ENCODE measurements at regions not wholly inside any gene's neighbourhood (a gene's known extent, or its start where the extent isn't known, plus 50 kb on each side); places are given as distances from the start of the nearest gene placed in this dataset.
"Not testable (repeated sequence)": the region's sequence is repeated elsewhere in the genome, so short reads cannot be mapped to it uniquely, and the experiment has no call there.

GRCh38 chr10:106384496-106384895 is 780.0 kb downstream of the SORCS1 start:
- peak; percentile 45 for DNase-seq (ENCODE audit: low read depth)

GRCh38 chr10:106380706-106381105 is 783.8 kb downstream of the SORCS1 start:
- DNase-seq (ENCODE audit: low read depth): no peak

- DNase-seq (ENCODE audit: low read depth): no peak
Observed at GRCh38 chr10:106378251-106378650, 786.3 kb downstream of the SORCS1 start.

- no peak for DNase-seq (ENCODE audit: low read depth)
Observed at GRCh38 chr10:106370751-106371150, 793.8 kb downstream of the SORCS1 start.

GRCh38 chr10:106360870-106361269 is 803.6 kb downstream of the SORCS1 start:
- peak; percentile 93 for DNase-seq (ENCODE audit: low read depth)

- peak; percentile 16 for DNase-seq (ENCODE audit: low read depth)
Observed at GRCh38 chr10:106355450-106355849, 809.1 kb downstream of the SORCS1 start.

- DNase-seq (ENCODE audit: low read depth): no peak
Observed at GRCh38 chr10:106348933-106349332, 815.6 kb downstream of the SORCS1 start.

- no peak for DNase-seq (ENCODE audit: low read depth)
Observed at GRCh38 chr10:106347547-106347946, 817.0 kb downstream of the SORCS1 start.

GRCh38 chr10:106343539-106343938 is 821.0 kb downstream of the SORCS1 start:
- not testable (repeated sequence) for DNase-seq (ENCODE audit: low read depth)

- DNase-seq (ENCODE audit: low read depth): no peak
Observed at GRCh38 chr10:106341356-106341755, 823.1 kb downstream of the SORCS1 start.

- DNase-seq (ENCODE audit: low read depth): peak; percentile 75
Observed at GRCh38 chr10:106338486-106338885, 826.0 kb downstream of the SORCS1 start.

GRCh38 chr10:106336874-106337273 is 827.6 kb downstream of the SORCS1 start:
- DNase-seq (ENCODE audit: low read depth): no peak

- DNase-seq (ENCODE audit: low read depth): no peak
Observed at GRCh38 chr10:106327747-106328146, 836.8 kb downstream of the SORCS1 start.

GRCh38 chr10:106320876-106321275 is 843.6 kb downstream of the SORCS1 start:
- DNase-seq (ENCODE audit: low read depth): no peak

- no peak for DNase-seq (ENCODE audit: low read depth)
Observed at GRCh38 chr10:106320078-106320477, 844.4 kb downstream of the SORCS1 start.

- no peak for DNase-seq (ENCODE audit: low read depth)
Observed at GRCh38 chr10:106317554-106317953, 847.0 kb downstream of the SORCS1 start.

- DNase-seq (ENCODE audit: low read depth): no peak
Observed at GRCh38 chr10:106313041-106313440, 851.5 kb downstream of the SORCS1 start.

- DNase-seq (ENCODE audit: low read depth): peak; percentile 6
Observed at GRCh38 chr10:106312087-106312486, 852.4 kb downstream of the SORCS1 start.

- peak; percentile 7 for DNase-seq (ENCODE audit: low read depth)
Observed at GRCh38 chr10:106311590-106311989, 852.9 kb downstream of the SORCS1 start.

GRCh38 chr10:106310596-106310995 is 853.9 kb downstream of the SORCS1 start:
- DNase-seq (ENCODE audit: low read depth): no peak

GRCh38 chr10:106309376-106309775 is 855.1 kb downstream of the SORCS1 start:
- DNase-seq (ENCODE audit: low read depth): no peak

- no peak for DNase-seq (ENCODE audit: low read depth)
Observed at GRCh38 chr10:106308284-106308683, 856.2 kb downstream of the SORCS1 start.

GRCh38 chr10:106304056-106304455 is 860.5 kb downstream of the SORCS1 start:
- DNase-seq (ENCODE audit: low read depth): no peak

- DNase-seq (ENCODE audit: low read depth): peak; percentile 6
Observed at GRCh38 chr10:106302961-106303360, 861.5 kb downstream of the SORCS1 start.

GRCh38 chr10:106301146-106301545 is 863.4 kb downstream of the SORCS1 start:
- no peak for DNase-seq (ENCODE audit: low read depth)

All from EH (cell line).